ENCODE measurements at regions not wholly inside any gene's neighbourhood (a gene's known extent, or its start where the extent isn't known, plus 50 kb on each side); places are given as distances from the start of the nearest gene placed in this dataset.

DNA sequence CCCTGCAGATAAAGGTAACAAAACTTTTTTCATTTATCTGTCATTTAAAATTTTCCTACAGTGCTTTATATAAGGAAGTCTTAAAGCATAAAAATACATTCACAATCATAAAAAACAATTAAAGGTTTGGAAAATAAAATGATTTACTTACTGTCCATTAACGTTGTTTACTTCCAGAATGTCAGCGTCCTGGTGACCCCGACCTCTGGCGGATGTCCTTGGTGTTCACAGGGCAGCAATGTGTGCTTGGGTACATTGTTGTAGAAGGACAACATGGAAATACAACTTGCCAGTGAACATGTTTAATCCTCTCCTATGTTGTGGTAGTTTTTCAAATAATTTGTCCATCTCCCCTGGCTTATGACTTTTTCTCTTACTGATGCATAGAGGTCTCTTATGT is 168.8 kb upstream of the NDN start:
- TF ChIP-seq CTCF (IDR thresholded peaks at IDR 0.05) (no peak), POLR2A (IDR thresholded peaks at IDR 0.05) (no peak)
